ENCODE measurements at regions not wholly inside any gene's neighbourhood (a gene's known extent, or its start where the extent isn't known, plus 50 kb on each side); places are given as distances from the start of the nearest gene placed in this dataset.

DNA sequence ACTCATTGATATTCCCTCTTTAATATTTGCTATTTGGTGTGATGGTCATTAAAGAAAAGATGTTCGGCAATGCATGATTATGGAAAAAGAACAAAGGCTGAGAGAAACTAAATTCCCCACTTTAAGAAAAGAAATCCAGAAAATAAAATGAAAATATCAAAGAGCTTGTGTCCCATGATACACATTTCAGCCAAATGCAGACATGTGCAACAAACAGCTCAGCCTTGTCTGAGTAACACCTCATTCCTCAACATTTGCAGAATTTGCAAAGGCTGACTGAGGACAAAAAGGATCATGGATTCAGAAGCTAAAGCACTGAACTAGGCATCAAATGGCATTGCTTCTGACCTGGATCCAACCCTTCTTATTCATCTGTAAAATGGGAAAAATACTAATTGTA lies 281.0 kb downstream of the RAB28 start:
- H3K79me2 ChIP-seq: no peaks in the 10 kb centered on the region
- no peak overlapping the region for H3K4me3 ChIP-seq (ENCODE audit: low read depth, low read length)
- H3K27ac ChIP-seq: no peak overlapping the region
- no peaks in the 10 kb centered on the region for H3K36me3 ChIP-seq (ENCODE audit: control insufficient read depth, insufficient read depth, low read length)
- H3K4me1 ChIP-seq: no peaks in the 10 kb centered on the region
- no peaks in the 10 kb centered on the region for H3K9me3 ChIP-seq (ENCODE audit: control insufficient read depth, low read length)
- TF ChIP-seq, protein P1, sequence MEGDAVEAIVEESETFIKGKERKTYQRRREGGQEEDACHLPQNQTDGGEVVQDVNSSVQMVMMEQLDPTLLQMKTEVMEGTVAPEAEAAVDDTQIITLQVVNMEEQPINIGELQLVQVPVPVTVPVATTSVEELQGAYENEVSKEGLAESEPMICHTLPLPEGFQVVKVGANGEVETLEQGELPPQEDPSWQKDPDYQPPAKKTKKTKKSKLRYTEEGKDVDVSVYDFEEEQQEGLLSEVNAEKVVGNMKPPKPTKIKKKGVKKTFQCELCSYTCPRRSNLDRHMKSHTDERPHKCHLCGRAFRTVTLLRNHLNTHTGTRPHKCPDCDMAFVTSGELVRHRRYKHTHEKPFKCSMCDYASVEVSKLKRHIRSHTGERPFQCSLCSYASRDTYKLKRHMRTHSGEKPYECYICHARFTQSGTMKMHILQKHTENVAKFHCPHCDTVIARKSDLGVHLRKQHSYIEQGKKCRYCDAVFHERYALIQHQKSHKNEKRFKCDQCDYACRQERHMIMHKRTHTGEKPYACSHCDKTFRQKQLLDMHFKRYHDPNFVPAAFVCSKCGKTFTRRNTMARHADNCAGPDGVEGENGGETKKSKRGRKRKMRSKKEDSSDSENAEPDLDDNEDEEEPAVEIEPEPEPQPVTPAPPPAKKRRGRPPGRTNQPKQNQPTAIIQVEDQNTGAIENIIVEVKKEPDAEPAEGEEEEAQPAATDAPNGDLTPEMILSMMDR (IDR thresholded peaks at IDR 0.05): no peak
- H2AFZ ChIP-seq: no peak overlapping the region
- no peak overlapping the region for H3K4me2 ChIP-seq (ENCODE audit: low read length)
- no peak overlapping the region for H3K9ac ChIP-seq
- H3K27me3 ChIP-seq (ENCODE audit: control insufficient read depth, insufficient read depth, low read length): no peaks in the 10 kb centered on the region

- TF ChIP-seq, protein P1 (IDR thresholded peaks at IDR 0.05): no peak
- H3K27ac ChIP-seq: no peak overlapping the region
- H2AFZ ChIP-seq: no peak overlapping the region
- no peaks in the 10 kb centered on the region for H3K36me3 ChIP-seq (ENCODE audit: control insufficient read depth, insufficient read depth, low read length)
- no peaks in the 10 kb centered on the region for H3K9me3 ChIP-seq (ENCODE audit: control insufficient read depth, low read length)
- no peak overlapping the region for H3K4me3 ChIP-seq (ENCODE audit: low read depth, low read length)
- no peaks in the 10 kb centered on the region for H3K27me3 ChIP-seq (ENCODE audit: control insufficient read depth, insufficient read depth, low read length)
- H3K4me1 ChIP-seq: no peaks in the 10 kb centered on the region
- H3K79me2 ChIP-seq: no peaks in the 10 kb centered on the region
- H3K4me2 ChIP-seq (ENCODE audit: low read length): no peak overlapping the region
- no peak overlapping the region for H3K9ac ChIP-seq
Measured at GRCh38 chr4:13202701-13203100, 281.4 kb downstream of the RAB28 start.

DNA sequence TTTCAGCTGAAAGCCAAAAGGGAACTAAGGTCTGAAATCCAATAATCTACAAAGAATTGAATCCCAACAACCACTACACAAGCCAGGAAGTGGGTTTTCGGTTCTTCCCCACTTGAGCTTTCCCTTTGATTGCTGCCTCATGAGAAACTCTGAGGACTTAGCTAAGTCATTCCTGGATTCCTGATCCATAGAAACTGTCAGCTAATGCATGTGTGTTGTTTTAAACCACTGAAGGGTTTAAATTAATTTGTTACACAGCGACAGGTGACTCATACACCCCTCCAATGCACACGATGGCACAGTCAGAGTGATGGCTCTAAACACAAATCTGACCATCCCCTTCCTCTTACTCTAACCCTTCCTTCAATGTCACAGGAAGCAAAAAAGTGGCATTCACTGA lies 282.9 kb downstream of the RAB28 start:
- Histone ChIP-seq H3K4me3 (ENCODE audit: low read depth, low read length) (no peak overlapping the region), H3K36me3 (ENCODE audit: control insufficient read depth, insufficient read depth, low read length) (no peaks in the 10 kb centered on the region), H3K4me2 (ENCODE audit: low read length) (no peak overlapping the region), H3K79me2 (no peaks in the 10 kb centered on the region), H3K9me3 (ENCODE audit: control insufficient read depth, low read length) (no peaks in the 10 kb centered on the region), H3K27me3 (ENCODE audit: control insufficient read depth, insufficient read depth, low read length) (no peaks in the 10 kb centered on the region), H3K4me1 (no peaks in the 10 kb centered on the region), H2AFZ (no peak overlapping the region), H3K9ac (no peak overlapping the region), H3K27ac (no peak overlapping the region)
- TF ChIP-seq, protein P1 (IDR thresholded peaks at IDR 0.05): no peak

GRCh38 chr4:13196721-13197120 lies 287.4 kb downstream of the RAB28 start:
- no peaks in the 10 kb centered on the region for H3K79me2 ChIP-seq
- H3K9me3 ChIP-seq (ENCODE audit: control insufficient read depth, low read length): no peaks in the 10 kb centered on the region
- no peak overlapping the region for H3K4me2 ChIP-seq (ENCODE audit: low read length)
- TF ChIP-seq, protein P1 (IDR thresholded peaks at IDR 0.05): no peak
- no peak overlapping the region for H3K9ac ChIP-seq
- no peak overlapping the region for H2AFZ ChIP-seq
- H3K4me3 ChIP-seq (ENCODE audit: low read depth, low read length): no peak overlapping the region
- no peaks in the 10 kb centered on the region for H3K27me3 ChIP-seq (ENCODE audit: control insufficient read depth, insufficient read depth, low read length)
- no peaks in the 10 kb centered on the region for H3K4me1 ChIP-seq
- H3K36me3 ChIP-seq (ENCODE audit: control insufficient read depth, insufficient read depth, low read length): no peaks in the 10 kb centered on the region
- H3K27ac ChIP-seq: no peak overlapping the region

DNA sequence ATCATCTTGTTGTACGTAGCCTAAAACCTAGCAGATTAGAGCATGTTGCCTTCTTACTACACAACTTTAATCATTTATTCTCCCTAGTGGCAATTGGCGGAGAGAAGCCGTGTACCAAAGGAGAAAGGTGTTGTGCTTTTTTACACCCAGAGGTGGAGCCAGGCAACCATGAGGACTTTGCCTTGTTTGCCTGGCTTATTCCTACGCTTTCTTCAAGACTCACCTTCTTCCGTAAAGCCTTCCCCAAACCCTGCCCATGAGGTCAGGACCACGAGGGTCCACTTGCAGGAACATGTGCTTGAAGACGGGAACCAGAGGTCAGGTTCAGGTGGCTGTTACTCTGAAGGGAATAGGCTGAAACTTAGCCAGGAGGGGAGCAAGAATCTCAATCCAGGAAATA lies 290.5 kb downstream of the RAB28 start:
- H3K9ac ChIP-seq: no peak overlapping the region
- H3K9me3 ChIP-seq (ENCODE audit: control insufficient read depth, low read length): no peaks in the 10 kb centered on the region
- H3K79me2 ChIP-seq: no peaks in the 10 kb centered on the region
- no peak overlapping the region for H3K4me2 ChIP-seq (ENCODE audit: low read length)
- TF ChIP-seq, protein P1 (IDR thresholded peaks at IDR 0.05): no peak
- no peak overlapping the region for H3K4me3 ChIP-seq (ENCODE audit: low read depth, low read length)
- no peak overlapping the region for H3K27ac ChIP-seq
- H3K27me3 ChIP-seq (ENCODE audit: control insufficient read depth, insufficient read depth, low read length): no peaks in the 10 kb centered on the region
- H2AFZ ChIP-seq: no peak overlapping the region
- no peaks in the 10 kb centered on the region for H3K4me1 ChIP-seq
- no peaks in the 10 kb centered on the region for H3K36me3 ChIP-seq (ENCODE audit: control insufficient read depth, insufficient read depth, low read length)
